ELF-1 (cell line): ENCODE measurements at regions not wholly inside any gene's neighbourhood (a gene's known extent, or its start where the extent isn't known, plus 50 kb on each side); places are given as distances from the start of the nearest gene placed in this dataset.

Experiments
- DNase-seq: peaks from one replicate; pipeline ENCODE4 v3.0.0-alpha.2; 2016; ENCODE audit warnings: low read depth, low spot score

- no peak for DNase-seq
Measured at GRCh38 chr10:65430979-65431378, 1494.9 kb upstream of the LRRTM3 start.

- no peak for DNase-seq
Measured at GRCh38 chr10:65470986-65471385, 1454.8 kb upstream of the LRRTM3 start.

GRCh38 chr10:65482848-65483247 lies 1443.0 kb upstream of the LRRTM3 start:
- DNase-seq = no peak

- no peak for DNase-seq
Measured at GRCh38 chr10:65491799-65492198, 1434.0 kb upstream of the LRRTM3 start.

GRCh38 chr10:65496541-65496940 lies 1429.3 kb upstream of the LRRTM3 start:
- peak; percentile 2 for DNase-seq

GRCh38 chr10:65497837-65498236 lies 1428.0 kb upstream of the LRRTM3 start:
- DNase-seq = no peak

- DNase-seq = no peak
Measured at GRCh38 chr10:65500716-65501115, 1425.1 kb upstream of the LRRTM3 start.

GRCh38 chr10:65501259-65501658 lies 1424.6 kb upstream of the LRRTM3 start:
- DNase-seq = no peak

GRCh38 chr10:65518379-65518778 lies 1407.5 kb upstream of the LRRTM3 start:
- no peak for DNase-seq

GRCh38 chr10:65528986-65529385 lies 1396.8 kb upstream of the LRRTM3 start:
- no peak for DNase-seq

GRCh38 chr10:65531545-65531944 lies 1394.3 kb upstream of the LRRTM3 start:
- DNase-seq = no peak

GRCh38 chr10:65534771-65535170 lies 1391.1 kb upstream of the LRRTM3 start:
- DNase-seq = no peak

GRCh38 chr10:65544756-65545155 lies 1381.1 kb upstream of the LRRTM3 start:
- no peak for DNase-seq

GRCh38 chr10:65548001-65548400 lies 1377.8 kb upstream of the LRRTM3 start:
- DNase-seq = no peak

GRCh38 chr10:65550761-65551160 lies 1375.1 kb upstream of the LRRTM3 start:
- no peak for DNase-seq

GRCh38 chr10:65555192-65555591 lies 1370.6 kb upstream of the LRRTM3 start:
- no peak for DNase-seq

GRCh38 chr10:65556006-65556405 lies 1369.8 kb upstream of the LRRTM3 start:
- DNase-seq = no peak

- no peak for DNase-seq
Measured at GRCh38 chr10:65559369-65559768, 1366.5 kb upstream of the LRRTM3 start.

GRCh38 chr10:65565246-65565645 lies 1360.6 kb upstream of the LRRTM3 start:
- DNase-seq = no peak

GRCh38 chr10:65566906-65567305 lies 1358.9 kb upstream of the LRRTM3 start:
- no peak for DNase-seq

GRCh38 chr10:65570143-65571010 lies 1355.5 kb upstream of the LRRTM3 start:
- DNase-seq = peak; percentile 86

GRCh38 chr10:65571011-65571570 lies 1354.7 kb upstream of the LRRTM3 start:
- peak; percentile 35 for DNase-seq

- peak; percentile 4 for DNase-seq
Measured at GRCh38 chr10:65581426-65582026, 1344.3 kb upstream of the LRRTM3 start.
